ENCODE measurements at regions not wholly inside any gene's neighbourhood (a gene's known extent, or its start where the extent isn't known, plus 50 kb on each side); places are given as distances from the start of the nearest gene placed in this dataset.

DNA sequence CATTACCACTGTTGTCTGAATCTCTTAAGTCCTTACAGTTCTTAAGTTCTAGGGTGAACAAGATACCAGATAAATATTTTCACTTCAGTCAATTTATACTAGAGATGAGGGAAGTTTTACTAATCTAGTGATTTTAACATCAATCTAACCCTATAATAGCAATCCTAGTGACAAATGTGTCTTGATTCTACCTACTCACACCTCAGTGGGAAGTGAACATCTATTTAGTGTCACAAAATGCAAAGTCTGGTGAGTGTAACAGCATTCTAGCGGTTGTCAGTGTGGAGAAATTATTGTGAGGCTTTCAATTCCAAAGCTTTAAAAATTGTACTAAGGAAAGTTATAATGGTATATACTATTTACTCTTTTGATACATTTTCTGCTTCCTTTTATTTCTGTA lies 225.8 kb upstream of the CYLC2 start:
- CTCF ChIA-PET (ENCODE audit: partially characterized antibody): no interaction called here
- H4K5ac ChIP-seq (ENCODE audit: insufficient read length, low read depth, low read length): no peak overlapping the region
- H3K9ac ChIP-seq (replicated peaks in 1 of 4; ENCODE audit: extremely low read depth in 1 of 4, low read depth in 3 of 4, low read length in 3 of 4): no peak overlapping the region
- H2AK5ac ChIP-seq (ENCODE audit: low read depth, low read length): no peak overlapping the region
- 94% methylated on average over 1 of the region's 1 CpG; no CpG with 5 or more reads in 1 of the 2 experiments for WGBS, 2 experiments (ENCODE audit: extremely low coverage in 1 of 2, insufficient coverage in 1 of 2, insufficient read length in 1 of 2, insufficient replicate concordance in 2 of 2, low coverage in 1 of 2, low lambda C conversion rate in 2 of 2, missing lambda C conversion rate in 1 of 2)
- no peak overlapping the region for H4K8ac ChIP-seq (ENCODE audit: extremely low read depth, insufficient read depth, low read length)
- H2BK5ac ChIP-seq (ENCODE audit: low read depth, low read length): no peak overlapping the region
- H3K18ac ChIP-seq (ENCODE audit: extremely low read depth, low read length): no peak overlapping the region
- H3K4me1 ChIP-seq (replicated peaks in 1 of 4; ENCODE audit: control insufficient read depth in 3 of 4, insufficient read depth in 4 of 4, low read length in 3 of 4): no peaks in the 10 kb centered on the region
- no peak overlapping the region for H2BK15ac ChIP-seq (ENCODE audit: low read length)
- TF ChIP-seq PHF8 (conservative IDR thresholded peaks at IDR 0.05; ENCODE audit: low read depth, low read length) (no peak), KDM4A (IDR thresholded peaks at IDR 0.05; ENCODE audit: low read depth, low read length, severe bottlenecking) (no peak), SP2 (IDR thresholded peaks at IDR 0.05; ENCODE audit: low read length) (no peak), JUN (IDR thresholded peaks at IDR 0.05; ENCODE audit: low read depth, low read length) (no peak), CBX5 (IDR thresholded peaks at IDR 0.05; ENCODE audit: low read depth, low read length) (no peak), TBP (IDR thresholded peaks at IDR 0.05; ENCODE audit: low read depth, low read length) (no peak), NRF1 (IDR thresholded peaks at IDR 0.05; ENCODE audit: low read depth, low read length) (no peak), GABPA (IDR thresholded peaks at IDR 0.05; ENCODE audit: borderline replicate concordance, insufficient read depth, low read length) (no peak), CREB1 (IDR thresholded peaks at IDR 0.05) (no peak), CHD2 (IDR thresholded peaks at IDR 0.05; ENCODE audit: low read length) (no peak), CBX8 (IDR thresholded peaks at IDR 0.05; ENCODE audit: borderline replicate concordance, low read depth, low read length) (no peak), RXRA (IDR thresholded peaks at IDR 0.05; ENCODE audit: insufficient read depth, low read depth, low read length) (no peak)
- TF ChIP-seq, protein P1, sequence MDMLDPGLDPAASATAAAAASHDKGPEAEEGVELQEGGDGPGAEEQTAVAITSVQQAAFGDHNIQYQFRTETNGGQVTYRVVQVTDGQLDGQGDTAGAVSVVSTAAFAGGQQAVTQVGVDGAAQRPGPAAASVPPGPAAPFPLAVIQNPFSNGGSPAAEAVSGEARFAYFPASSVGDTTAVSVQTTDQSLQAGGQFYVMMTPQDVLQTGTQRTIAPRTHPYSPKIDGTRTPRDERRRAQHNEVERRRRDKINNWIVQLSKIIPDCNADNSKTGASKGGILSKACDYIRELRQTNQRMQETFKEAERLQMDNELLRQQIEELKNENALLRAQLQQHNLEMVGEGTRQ (IDR thresholded peaks at IDR 0.05; ENCODE audit: low read length): no peak
- TF ChIP-seq, protein P2, sequence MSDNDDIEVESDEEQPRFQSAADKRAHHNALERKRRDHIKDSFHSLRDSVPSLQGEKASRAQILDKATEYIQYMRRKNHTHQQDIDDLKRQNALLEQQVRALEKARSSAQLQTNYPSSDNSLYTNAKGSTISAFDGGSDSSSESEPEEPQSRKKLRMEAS (IDR thresholded peaks at IDR 0.05): no peak
- H2BK120ac ChIP-seq (replicated peaks; ENCODE audit: low read depth, low read length): no peak overlapping the region
- no peaks in the 10 kb centered on the region for H3K36me3 ChIP-seq (ENCODE audit: control insufficient read depth in 2 of 4, insufficient read depth in 4 of 4, low read length in 3 of 4)
- FAIRE-seq (no peak), DNase-seq (ENCODE audit: low read depth in 1 of 2, low spot score in 2 of 2) (no peak)
- H4K20me1 ChIP-seq (replicated peaks in 1 of 2; ENCODE audit: control insufficient read depth in 1 of 2, insufficient read depth in 2 of 2, low read length in 2 of 2): no peaks in the 10 kb centered on the region
- no peak overlapping the region for H3K4ac ChIP-seq (replicated peaks; ENCODE audit: insufficient read length, low read depth, low read length)
- no peak overlapping the region for H4K91ac ChIP-seq (replicated peaks; ENCODE audit: insufficient read length, low read length)
- H3K56ac ChIP-seq (replicated peaks; ENCODE audit: insufficient read length, low read depth, low read length): no peak overlapping the region
- no peak overlapping the region for H2AFZ ChIP-seq (ENCODE audit: low read length)
- no peaks in the 10 kb centered on the region for H3K79me1 ChIP-seq (ENCODE audit: low read depth, low read length)
- H3K23me2 ChIP-seq (ENCODE audit: low read depth, low read length): no peaks in the 10 kb centered on the region
- no peak overlapping the region for H2BK20ac ChIP-seq (ENCODE audit: low read length)
- no peak overlapping the region for H3K27ac ChIP-seq (ENCODE audit: low read depth, low read length)
- no peak overlapping the region for H3K4me2 ChIP-seq (ENCODE audit: insufficient read depth in 1 of 2, low read depth in 2 of 2, low read length in 2 of 2)
- H3K79me2 ChIP-seq (ENCODE audit: control insufficient read depth in 1 of 2, insufficient read depth in 2 of 2, low read length in 2 of 2): no peaks in the 10 kb centered on the region
- no peak overlapping the region for H3K14ac ChIP-seq (ENCODE audit: insufficient read length)
- no peaks in the 10 kb centered on the region for H3K9me3 ChIP-seq (ENCODE audit: insufficient read depth in 2 of 2, low read depth in 1 of 2, low read length in 1 of 2)
- POLR2A ChIA-PET (ENCODE audit: partially characterized antibody): no interaction called here
- no peaks in the 10 kb centered on the region for H3K27me3 ChIP-seq (replicated peaks in 1 of 4; ENCODE audit: control insufficient read depth in 3 of 4, extremely low read depth in 1 of 4, insufficient read depth in 3 of 4, low read length in 3 of 4)
- H3K4me3 ChIP-seq (ENCODE audit: extremely low read depth in 1 of 4, insufficient read depth in 2 of 4, low read depth in 3 of 4, low read length in 4 of 4): no peak overlapping the region
- no peak overlapping the region for H3K23ac ChIP-seq (ENCODE audit: insufficient read length)
- H2BK12ac ChIP-seq (ENCODE audit: low read depth, low read length): no peak overlapping the region

Measured in H1 (cell line).